HL-60/S4 (cell line): ENCODE measurements at regions not wholly inside any gene's neighbourhood (a gene's known extent, or its start where the extent isn't known, plus 50 kb on each side); places are given as distances from the start of the nearest gene placed in this dataset.

Experiments
- in situ Hi-C: fragments of 300-500 bp; cut with MboI; formaldehyde crosslinking; loops from 2 replicates; pipeline ENCODE4 v1.14.3; 2022; ENCODE audit warnings: low sequenced_read_pairs

GRCh38 chr17:64773836-64774761 is 112.0 kb upstream of the SMURF2 start:
- in situ Hi-C loops, result no loop called here

DNA sequence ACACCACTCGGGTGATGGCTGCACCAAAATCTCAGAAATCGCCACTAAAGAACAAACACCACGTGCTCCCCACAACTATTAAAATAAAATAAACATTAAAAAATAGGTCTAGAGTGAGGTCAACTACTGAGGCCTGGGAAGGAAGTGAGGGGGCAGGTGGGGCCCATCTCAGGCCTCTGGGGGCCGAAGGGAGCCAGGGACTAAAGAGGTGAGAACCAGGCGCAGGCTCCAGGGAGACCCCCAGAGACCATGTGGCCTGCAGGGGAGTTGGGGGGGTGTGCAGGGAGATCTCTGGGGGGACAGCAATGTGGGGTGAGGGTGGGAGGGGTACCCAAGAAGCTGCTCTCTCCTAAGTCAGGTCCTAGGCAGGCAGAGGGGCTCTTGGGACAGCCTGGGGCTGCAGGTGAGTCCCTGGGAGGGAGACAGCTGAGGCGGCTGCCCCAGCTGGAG is 111.3 kb upstream of the SMURF2 start:
- in situ Hi-C loops, result no loop called here

- in situ Hi-C loops, result no loop called here
Observed at GRCh38 chr17:64772845-64773299, 110.8 kb upstream of the SMURF2 start.

DNA sequence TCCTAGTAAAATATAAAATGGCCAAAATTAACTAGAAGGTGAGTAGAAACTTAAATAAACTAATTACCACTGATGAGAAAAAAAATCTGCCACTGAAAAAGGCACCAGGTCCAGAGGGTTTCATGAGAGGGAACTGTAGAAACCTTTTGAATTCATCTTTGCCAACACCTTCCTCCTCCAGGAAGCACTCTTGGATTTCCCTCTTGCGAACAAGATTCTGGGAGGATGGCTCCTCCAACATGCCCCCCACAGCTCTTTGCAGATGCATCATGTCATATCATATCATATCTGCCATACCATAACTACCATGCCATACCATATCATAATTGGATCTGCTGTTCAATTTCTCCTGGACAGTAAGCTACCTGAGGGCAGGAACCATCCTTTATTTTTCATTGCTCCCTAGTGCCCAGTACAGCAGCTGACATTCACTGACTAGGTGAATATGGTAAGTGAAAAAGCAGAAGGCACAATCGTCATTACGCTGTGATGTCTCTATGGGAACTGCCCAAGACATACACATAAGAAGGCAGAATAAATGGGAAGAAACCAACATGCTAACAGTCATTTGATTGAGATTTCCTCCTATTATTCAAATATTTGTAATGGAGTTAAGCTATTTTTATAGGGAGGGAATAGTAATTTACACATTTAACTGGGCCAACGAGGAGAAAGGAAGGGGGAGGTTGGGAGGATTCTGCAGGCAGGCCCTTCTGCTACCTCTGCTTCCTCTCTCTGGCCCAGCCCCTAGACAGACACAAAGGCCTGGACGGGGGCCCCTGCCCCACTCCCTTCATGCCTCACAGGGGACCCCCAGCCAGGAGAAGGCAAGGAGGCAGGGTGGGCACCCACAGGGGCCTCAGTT is 110.1 kb upstream of the SMURF2 start:
- in situ Hi-C loops, result no loop called here

- in situ Hi-C loops, result no loop called here
Observed at GRCh38 chr17:64769712-64770111, 107.6 kb upstream of the SMURF2 start.

DNA sequence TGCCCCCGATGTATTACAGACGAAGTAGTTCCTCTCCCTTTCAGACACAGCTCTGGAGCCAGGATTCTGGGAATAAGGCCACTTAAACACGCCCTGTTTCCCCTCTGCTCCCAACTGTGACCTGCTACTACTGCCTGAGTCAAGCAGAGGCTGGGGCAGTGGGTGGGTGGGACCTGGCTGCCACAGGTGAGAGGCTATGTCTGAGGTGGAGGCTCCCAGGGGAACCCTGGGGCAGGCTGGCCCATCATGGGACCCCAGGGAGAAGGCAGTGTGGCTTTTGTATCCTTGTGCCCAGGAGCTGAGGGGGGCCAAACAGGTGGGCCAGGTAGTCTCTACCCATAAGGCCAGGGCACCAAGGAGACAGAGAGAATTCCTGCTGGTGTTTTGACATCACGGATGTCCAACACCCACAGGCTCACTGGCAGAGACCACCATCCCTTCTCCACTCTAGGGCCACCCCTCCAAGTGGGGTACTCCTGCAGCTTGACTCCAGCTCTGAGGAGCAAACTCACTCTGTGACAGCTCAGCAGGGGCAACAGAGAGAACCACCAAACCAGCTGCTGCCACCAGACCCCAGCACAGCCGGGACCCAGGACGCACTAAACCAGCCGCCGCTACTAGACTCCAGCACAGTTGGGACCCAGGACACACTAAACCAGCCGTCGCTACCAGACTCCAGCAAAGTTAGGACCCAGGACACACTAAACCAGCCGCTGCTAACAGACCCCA is 105.3 kb upstream of the SMURF2 start:
- in situ Hi-C loops, result no loop called here

DNA sequence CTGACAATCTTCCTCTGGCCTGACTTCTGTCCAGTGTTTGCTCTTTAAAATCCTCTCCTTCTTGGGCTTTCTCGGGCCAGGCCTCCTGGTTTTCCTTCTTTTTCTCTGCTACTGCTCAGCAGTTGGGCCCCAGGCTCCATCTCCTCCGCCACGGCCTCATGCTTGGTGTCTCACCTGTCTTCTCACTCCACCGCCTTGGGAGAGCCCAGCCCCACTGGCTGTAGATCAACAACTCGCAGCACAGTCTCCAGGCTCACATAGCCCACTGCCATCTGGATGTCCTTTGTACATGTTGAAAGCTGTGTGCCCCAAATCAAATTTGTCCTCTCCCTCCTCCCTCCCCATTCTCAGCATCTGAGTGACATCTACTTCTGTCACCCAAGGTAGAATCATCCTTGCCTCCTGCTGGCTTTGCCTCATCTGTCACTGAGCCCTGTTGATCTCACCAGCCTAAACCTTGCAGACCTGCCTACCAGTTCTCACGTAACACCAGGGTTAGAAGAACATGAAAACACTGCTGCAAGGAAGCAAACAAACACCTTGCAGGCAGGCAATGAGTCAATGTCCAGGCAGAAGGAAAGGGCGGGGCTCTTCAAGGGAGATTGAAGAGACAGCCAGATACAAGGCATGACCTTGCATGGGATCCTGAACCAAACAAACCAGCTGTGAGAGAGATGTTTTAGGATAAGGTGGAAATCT is 103.2 kb upstream of the SMURF2 start:
- in situ Hi-C loops, result no loop called here

DNA sequence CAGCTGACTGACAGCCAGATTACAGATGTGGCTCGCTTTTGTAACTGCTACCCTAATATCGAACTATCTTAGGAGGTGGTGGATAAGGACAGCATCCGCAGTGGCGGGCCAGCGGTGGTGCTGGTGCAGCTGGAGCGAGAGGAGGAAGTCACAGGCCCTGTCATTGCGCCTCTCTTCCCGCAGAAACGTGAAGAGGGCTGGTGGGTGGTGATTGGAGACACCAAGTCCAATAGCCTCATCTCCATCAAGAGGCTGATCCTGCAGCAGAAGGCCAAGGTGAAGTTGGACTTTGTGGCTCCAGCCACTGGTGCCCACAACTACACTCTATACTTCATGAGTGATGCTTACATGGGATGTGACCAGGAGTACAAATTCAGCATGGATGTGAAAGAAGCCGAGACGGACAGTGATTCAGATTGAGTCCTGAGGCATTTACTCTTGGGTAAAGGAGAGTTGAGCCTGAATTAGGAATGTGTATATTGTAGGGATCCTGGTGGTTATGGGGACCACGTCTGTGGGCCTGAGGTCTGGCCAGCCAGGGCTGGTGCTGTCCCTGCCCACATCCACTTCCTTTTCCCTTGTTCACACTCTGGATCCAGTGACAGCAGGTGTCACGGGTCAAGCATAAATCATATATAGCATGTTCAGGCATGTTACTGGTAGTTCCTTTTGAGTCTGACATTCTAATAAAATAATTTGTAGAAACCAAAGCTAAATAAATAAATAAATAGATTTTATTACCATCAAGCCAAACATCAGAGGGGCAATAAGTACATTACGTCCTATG is 89.0 kb upstream of the SMURF2 start:
- in situ Hi-C loops, result no loop called here

DNA sequence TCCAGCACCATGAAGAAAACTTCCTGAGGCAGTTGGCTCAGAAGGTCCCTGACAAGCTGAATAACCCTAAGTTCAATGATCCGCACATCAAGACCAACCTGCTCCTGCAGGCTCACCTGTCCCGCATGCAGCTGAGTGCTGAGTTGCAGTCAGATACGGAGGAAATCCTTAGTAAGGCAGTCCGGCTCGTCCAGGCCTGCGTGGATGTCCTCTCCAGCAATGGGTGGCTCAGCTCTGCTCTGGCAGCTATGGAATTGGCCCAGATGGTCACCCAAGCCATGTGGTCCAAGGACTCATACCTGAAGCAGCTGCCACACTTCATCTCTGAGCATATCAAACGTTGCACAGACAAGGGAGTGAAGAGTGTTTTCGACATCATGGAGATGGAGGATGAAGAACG is 88.4 kb upstream of the SMURF2 start:
- in situ Hi-C loops, result no loop called here

- in situ Hi-C loops, result loop anchor here (25.0 kb wide), 1 partner anchor 437 kb away; no protein-coding TSS in a partner anchor
Observed at GRCh38 chr17:64749306-64749705, 87.2 kb upstream of the SMURF2 start.

- in situ Hi-C loops, result loop anchor here (25.0 kb wide), 1 partner anchor 436 kb away; no protein-coding TSS in a partner anchor
Observed at GRCh38 chr17:64747938-64748540, 85.9 kb upstream of the SMURF2 start.

- in situ Hi-C loops, result loop anchor here (25.0 kb wide), 1 partner anchor 430 kb away; no protein-coding TSS in a partner anchor
Observed at GRCh38 chr17:64742326-64742725, 80.2 kb upstream of the SMURF2 start.

- in situ Hi-C loops, result loop anchor here (25.0 kb wide), 1 partner anchor 430 kb away; no protein-coding TSS in a partner anchor
Observed at GRCh38 chr17:64741916-64742315, 79.8 kb upstream of the SMURF2 start.

GRCh38 chr17:64741038-64741641 is 79.0 kb upstream of the SMURF2 start:
- in situ Hi-C loops, result loop anchor here (25.0 kb wide), 1 partner anchor 429 kb away; no protein-coding TSS in a partner anchor

DNA sequence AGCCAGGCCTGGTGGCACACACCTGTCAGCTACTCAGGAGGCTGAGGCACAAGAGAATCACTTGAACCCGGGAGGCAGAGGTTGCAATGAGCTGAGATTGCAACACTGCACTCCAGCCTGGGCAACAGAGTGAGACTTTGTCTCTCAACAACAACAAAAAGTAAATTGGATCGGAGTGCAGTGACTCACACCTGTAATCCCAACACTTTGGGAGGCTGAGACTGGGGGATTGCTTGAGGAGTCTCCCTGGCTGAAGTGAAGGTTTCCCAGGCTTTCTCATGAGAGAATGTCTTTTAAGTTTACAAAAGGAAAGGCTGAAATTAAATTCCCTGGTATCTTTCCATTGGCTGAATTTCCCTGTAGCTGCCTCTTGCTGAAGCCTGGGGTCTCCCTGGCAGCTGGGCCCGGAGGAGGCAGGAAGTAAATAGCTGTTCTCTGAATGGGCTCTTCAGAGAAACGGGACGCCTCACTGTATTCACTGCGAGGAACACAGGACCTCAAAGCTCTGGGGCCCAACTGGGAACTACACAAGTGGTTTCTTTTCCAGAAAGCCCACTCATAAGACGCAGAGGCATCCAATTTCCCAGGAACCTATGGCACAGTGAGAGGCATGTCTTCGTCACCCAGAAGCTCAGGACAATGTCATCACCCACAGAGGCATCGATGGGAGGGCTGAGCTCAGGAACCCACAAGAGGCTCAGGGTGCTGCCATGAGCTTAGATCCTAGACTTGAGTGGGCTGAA is 77.4 kb upstream of the SMURF2 start:
- in situ Hi-C loops, result loop anchor here (25.0 kb wide), 1 partner anchor 427 kb away; no protein-coding TSS in a partner anchor

- in situ Hi-C loops, result loop anchor here (25.0 kb wide), 1 partner anchor 425 kb away; no protein-coding TSS in a partner anchor
Observed at GRCh38 chr17:64736804-64737492, 74.8 kb upstream of the SMURF2 start.
